ENCODE measurements at regions not wholly inside any gene's neighbourhood (a gene's known extent, or its start where the extent isn't known, plus 50 kb on each side); places are given as distances from the start of the nearest gene placed in this dataset.

GRCh38 chrX:51837451-51837850 lies 56.0 kb upstream of the MAGED1 start:
- Histone ChIP-seq H3K27ac (ENCODE audit: low read length) (no peak overlapping the region), H3K9ac (ENCODE audit: low read length) (no peak overlapping the region), H3K4me2 (ENCODE audit: low read length) (no peak overlapping the region), H3K27me3 (ENCODE audit: low read length) (no peaks in the 10 kb centered on the region), H3K79me2 (ENCODE audit: low read length) (no peaks in the 10 kb centered on the region), H2AFZ (ENCODE audit: low read length) (no peak overlapping the region), H3K9me3 (ENCODE audit: low read length) (no peaks in the 10 kb centered on the region), H3K36me3 (ENCODE audit: low read depth, low read length) (no peaks in the 10 kb centered on the region), H3K4me3 (ENCODE audit: low read length) (no peak overlapping the region), H3K4me1 (ENCODE audit: insufficient read depth, low read length) (no peaks in the 10 kb centered on the region), H3K9me2 (replicated peaks; ENCODE audit: low read length) (no peaks in the 10 kb centered on the region), H3F3A (ENCODE audit: low read length, unreplicated experiment) (no peaks in the 10 kb centered on the region), H4K20me1 (ENCODE audit: low read length) (no peaks in the 10 kb centered on the region)
- POLR2A ChIA-PET (ENCODE audit: unreplicated experiment) = no interaction called here
- DNase-seq (no peak), ATAC-seq (no peak)
- TF ChIP-seq EZH2phosphoT487 (IDR thresholded peaks at IDR 0.05; ENCODE audit: borderline replicate concordance, low read length) (no peak), EZH2 (IDR thresholded peaks at IDR 0.05; ENCODE audit: low read length, unreplicated experiment) (no peak), CTCF (conservative IDR thresholded peaks at IDR 0.05; ENCODE audit: low read depth, low read length) (no peak)
- no TSS peak for BruUV-seq (replicated peaks)
- intact Hi-C loops (cut with micrococcal nuclease) = no loop called here
- CTCF ChIA-PET = no interaction called here

- no peaks in the 10 kb centered on the region for H3F3A ChIP-seq (ENCODE audit: low read length, unreplicated experiment)
- H3K36me3 ChIP-seq (ENCODE audit: low read depth, low read length) = no peaks in the 10 kb centered on the region
- DNase-seq (no peak), ATAC-seq (no peak)
- no peaks in the 10 kb centered on the region for H3K79me2 ChIP-seq (ENCODE audit: low read length)
- H3K27ac ChIP-seq (ENCODE audit: low read length) = no peak overlapping the region
- no peaks in the 10 kb centered on the region for H3K9me2 ChIP-seq (replicated peaks; ENCODE audit: low read length)
- no peaks in the 10 kb centered on the region for H3K4me1 ChIP-seq (ENCODE audit: insufficient read depth, low read length)
- no peak overlapping the region for H2AFZ ChIP-seq (ENCODE audit: low read length)
- POLR2A ChIA-PET (ENCODE audit: unreplicated experiment) = no interaction called here
- H3K9ac ChIP-seq (ENCODE audit: low read length) = no peak overlapping the region
- no peaks in the 10 kb centered on the region for H3K9me3 ChIP-seq (ENCODE audit: low read length)
- BruUV-seq (replicated peaks) = no TSS peak
- no peak overlapping the region for H3K4me3 ChIP-seq (ENCODE audit: low read length)
- H3K27me3 ChIP-seq (ENCODE audit: low read length) = no peaks in the 10 kb centered on the region
- CTCF ChIA-PET = no interaction called here
- H3K4me2 ChIP-seq (ENCODE audit: low read length) = no peak overlapping the region
- intact Hi-C loops (cut with micrococcal nuclease) = no loop called here
- no peaks in the 10 kb centered on the region for H4K20me1 ChIP-seq (ENCODE audit: low read length)
- TF ChIP-seq EZH2 (IDR thresholded peaks at IDR 0.05; ENCODE audit: low read length, unreplicated experiment) (no peak), CTCF (conservative IDR thresholded peaks at IDR 0.05; ENCODE audit: low read depth, low read length) (no peak), EZH2phosphoT487 (IDR thresholded peaks at IDR 0.05; ENCODE audit: borderline replicate concordance, low read length) (no peak)
Measured at GRCh38 chrX:51837921-51838320, 55.5 kb upstream of the MAGED1 start.

All from PC-3 (cell line).